ENCODE measurements at regions not wholly inside any gene's neighbourhood (a gene's known extent, or its start where the extent isn't known, plus 50 kb on each side); places are given as distances from the start of the nearest gene placed in this dataset.
"Not testable (repeated sequence)": the region's sequence is repeated elsewhere in the genome, so short reads cannot be mapped to it uniquely, and the experiment has no call there.

DNA sequence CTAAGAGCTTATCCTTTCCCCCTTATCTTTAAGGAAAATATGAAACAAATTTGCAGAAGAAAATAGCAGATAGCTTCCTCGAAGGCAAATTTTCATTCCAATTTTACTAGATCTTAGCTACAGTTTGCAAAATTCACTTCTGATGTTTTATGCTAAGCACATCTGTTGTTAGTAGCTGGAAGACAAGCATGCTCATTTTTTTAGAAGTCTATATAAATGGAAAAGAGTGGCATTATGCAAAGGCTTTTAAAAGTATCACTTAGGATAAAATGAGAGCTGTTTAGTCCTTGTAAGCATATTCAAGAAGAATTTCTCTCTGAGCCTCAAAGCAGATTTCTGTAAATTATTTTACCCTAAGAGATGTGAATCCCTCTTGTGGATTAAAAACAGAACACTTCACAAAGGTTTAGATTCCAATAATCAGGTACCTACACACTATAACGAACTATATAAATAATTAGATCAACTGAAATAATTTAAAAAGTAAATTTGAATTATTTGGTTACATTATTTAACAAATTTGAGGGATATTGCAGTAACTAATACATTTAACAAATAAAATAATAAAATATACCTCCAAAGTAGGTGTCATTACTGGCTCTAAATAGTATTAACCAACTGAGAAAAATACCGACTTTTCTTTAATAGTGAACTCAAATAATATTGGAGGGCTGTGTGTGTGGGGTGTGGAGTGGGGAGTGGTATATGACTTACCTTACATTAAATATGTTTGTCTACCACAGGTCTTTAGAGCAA lies 307.1 kb downstream of the SEMA3D start:
- no peak for DNase-seq

DNA sequence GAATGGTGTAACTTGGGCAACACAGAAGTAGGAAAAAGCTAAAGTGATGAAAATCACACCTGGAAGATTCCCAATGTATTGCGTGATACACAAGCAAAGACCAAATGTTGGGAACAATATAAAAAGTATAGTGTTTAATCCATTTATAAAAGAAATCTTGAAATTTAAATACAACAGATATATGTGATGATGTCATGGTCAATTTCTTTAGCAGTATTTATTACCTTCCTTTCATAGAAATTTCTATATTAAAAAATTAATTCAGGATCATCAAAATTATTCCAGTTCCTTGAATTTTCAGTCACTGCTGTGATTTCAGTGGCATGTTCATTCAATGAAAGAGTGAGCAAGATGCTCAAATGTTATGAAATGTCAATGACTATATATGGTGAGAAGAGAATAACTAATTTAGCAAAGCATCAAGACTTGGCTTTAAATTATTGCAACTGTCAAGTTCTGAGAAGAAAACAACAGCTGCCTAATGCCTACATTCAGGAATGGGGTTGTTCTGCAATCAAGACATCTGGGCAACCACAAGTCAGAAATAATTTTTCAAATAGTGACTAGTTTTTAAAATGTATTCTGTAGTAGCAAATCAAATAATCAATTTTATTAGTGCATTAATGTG lies 308.8 kb downstream of the SEMA3D start:
- DNase-seq, result no peak

DNA sequence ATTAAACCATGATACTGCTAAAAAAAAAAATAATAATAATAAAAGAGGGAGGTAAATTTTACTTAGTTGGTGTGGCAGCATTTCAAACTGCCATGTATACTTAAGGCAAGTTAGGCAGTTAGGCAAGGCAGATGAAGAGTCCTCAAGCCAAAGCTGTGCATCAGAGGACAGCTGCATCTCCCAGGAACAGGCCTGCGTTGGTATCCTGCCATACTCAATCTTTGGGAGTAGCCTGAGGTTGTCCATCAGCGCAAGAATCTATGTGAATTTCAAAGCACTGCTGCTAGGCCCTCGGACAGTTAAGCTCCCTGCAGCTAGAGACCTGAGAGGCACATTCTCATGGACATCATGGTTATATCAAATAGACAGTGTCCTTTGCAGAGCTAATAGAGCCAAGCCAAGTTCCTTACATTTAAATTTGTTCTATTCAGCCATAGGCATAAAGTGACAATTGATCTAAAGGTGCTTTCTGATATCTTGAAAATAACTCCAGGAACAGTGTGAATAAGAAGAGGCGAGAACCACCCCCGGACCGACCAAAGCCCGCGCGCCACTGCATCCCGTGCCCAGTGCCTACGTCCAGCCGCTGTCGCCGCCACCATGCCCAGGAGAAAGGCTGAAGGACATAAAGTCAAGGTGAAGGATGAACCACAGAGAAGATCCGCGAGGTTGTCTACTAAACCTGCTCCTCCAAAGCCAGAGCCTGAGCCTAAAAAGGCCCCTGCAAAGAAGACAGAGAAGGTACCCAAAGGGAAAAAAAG lies 310.6 kb downstream of the SEMA3D start:
- no peak for DNase-seq

DNA sequence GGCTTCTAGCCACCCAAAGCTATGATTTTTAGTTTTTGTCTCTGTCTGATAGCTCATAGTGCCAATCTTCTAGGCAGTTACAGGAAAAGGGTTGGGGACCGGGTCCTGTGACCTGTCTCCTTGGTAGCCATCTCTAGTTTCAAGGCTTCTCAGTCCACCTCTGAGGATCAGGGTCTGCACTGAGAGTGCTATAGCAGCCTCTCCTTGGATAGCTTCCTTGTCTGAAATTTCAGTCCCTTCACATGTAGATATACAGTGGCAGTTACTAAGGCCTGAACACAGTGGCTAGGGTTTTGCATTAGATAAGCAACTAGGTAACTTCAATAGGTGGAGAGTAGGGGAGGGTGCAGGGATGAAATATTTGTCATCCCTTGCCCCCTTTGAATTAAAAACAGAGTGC lies 321.3 kb downstream of the SEMA3D start:
- DNase-seq, result no peak

DNA sequence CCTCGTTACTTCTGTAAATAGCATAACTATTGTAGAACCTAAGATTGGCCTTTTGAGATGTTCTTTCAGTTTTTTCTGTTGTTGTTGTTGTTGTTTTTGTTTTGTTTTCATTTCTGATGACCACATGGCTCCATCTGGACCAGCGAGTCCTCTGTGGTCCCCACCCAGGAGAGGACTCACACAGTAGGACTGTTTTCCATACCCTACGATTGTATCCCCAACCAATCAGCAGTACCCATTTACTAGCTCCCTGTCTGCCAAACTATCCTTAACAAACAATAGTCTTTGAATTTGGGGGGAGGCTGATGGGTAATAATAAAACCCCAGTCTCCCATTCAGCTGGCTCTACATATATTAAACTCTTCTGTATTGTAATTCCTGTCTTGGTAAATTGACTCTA lies 329.5 kb downstream of the SEMA3D start:
- DNase-seq, result no peak

DNA sequence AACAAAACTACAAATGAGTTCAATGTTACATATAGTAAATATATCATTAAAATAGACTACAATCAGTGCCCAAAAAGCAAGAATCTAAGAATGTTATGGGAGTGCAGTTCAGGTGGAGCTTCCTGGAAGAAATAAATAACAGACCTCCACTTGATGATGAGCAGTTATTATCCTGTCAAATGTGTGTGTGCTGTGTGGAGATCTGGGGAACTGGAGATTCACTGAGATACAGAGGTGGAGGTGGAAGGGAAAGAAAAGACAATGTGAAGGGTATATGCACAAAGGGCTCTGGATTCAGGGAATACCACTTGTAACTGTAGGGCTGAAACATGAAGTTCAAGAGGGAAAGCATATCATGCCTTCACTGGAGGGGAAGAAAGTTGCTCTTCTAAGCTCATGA lies 331.1 kb downstream of the SEMA3D start:
- no peak for DNase-seq

DNA sequence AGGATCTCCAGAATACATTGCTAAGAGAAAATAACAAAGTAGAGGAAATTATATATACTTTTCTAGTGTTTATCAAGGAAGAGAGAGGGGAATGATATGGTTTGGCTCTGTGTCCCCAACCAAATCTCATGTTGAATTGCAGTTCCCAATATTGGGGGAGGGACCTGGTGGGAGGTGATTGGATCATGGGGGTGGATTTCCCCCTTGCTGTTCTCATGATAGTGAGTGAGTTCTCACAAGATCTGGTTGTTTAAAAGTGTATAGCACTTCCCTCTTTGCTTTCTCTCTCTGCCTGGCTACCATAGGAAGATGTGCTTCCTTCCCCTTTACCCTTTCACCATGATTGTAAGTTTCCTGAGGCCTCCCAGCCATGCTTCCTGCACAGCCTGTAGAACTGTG lies 337.9 kb downstream of the SEMA3D start:
- not testable (repeated sequence) for DNase-seq

DNA sequence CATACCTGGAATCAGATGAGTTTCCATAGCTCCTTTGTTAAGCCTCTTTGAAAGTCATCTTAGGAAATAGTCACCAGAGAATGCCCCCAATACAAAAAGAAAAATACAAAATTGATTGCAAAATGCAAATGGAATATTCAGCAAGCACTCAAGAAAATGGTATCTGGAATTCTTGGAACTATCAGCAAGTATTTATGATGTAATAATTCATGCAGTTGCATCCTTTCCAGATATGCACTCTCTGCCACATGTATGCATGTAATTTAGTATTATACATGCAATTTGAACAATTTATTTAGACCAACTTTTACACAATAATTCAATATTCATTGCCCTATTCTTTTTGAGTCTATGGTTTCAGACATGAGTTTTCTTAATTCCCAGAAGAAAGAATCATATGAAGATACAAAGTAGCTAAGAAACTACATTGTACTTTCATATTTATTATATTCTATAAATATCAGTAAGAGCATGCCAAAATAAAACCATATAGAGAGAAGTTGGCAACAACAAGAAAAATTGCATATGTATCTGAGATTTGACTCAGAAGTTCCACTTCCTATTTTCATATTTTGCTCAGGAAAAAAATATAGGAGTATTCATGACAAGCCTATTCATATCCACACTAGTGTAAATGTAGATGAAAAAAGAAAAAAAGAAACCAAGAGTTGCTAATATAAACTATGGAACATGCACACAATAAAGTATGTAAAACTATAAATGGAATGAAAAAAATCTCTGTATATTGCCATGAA lies 338.5 kb downstream of the SEMA3D start:
- no peak for DNase-seq

DNA sequence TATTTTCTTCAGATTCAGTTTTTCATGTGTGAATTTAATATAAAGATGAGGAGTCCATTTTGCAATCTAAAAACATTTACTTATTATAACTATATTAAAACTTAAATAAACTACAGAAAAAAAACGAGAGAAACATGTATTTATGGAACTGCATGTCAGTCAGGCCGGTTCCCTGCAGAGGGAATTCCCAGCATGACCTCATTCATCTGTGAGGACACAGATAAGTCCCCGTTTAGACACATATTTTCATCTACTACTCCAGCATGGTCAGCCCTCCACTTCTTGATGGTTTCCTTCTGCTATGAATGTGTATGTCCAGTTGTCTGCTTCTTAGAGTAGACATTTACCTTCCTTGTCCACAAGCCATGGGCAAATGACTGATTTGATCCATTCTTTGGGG lies 339.1 kb downstream of the SEMA3D start:
- DNase-seq, result no peak

DNA sequence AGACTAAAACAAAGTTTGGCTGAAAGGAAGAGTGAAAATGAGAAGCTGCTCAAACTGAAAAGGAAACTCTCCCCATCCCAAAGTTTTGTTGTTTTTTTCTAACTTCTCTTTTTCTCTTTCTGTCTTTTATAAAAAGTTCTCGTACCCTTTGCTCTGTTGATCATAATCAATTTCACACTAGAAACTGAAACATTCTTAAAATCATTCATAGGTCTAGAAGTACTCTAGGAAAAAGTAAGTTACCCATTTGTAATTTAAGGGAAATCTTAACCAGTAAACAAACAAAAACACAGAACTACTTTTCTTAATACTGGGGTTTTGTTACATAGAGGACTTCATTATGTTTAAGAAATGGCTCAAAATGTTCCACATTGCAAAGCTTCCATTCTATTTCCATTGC lies 339.8 kb downstream of the SEMA3D start:
- DNase-seq, result no peak

DNA sequence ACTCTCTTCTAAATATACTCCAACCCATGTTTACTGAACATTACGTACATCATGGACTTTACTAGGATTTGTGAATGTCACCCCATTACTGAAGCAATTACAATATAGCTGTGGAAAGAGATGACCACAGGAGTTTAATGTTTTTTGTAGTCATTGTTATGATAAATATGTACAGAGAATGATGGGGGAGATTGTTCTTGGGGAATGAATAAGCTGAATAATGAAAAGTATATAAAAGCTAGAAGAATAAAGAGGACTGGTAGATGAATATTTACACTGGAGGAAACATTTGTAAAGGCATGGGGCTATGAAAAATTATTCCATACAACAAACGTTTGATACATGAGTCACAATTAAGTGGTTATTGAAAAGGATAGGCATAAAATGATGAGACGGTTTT lies 340.9 kb downstream of the SEMA3D start:
- no peak for DNase-seq

DNA sequence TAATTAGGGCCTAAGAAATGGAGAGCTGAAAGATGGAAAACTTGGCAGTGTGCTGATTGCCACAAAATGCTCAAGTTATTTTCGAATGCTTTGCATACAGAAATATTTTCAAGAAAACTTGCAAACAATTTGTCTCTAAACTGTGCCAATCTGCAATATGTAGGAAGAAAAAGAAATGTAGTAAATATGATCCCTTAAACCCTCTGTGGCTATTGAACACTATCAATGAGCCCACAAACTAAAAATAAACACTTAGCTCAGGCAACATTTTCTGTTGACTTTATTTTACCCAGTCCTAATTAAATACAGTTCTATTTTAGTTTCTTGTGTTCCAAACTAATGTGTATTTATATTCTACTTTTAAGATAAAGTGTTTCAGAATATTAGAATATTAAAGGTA lies 342.1 kb downstream of the SEMA3D start:
- no peak for DNase-seq

DNA sequence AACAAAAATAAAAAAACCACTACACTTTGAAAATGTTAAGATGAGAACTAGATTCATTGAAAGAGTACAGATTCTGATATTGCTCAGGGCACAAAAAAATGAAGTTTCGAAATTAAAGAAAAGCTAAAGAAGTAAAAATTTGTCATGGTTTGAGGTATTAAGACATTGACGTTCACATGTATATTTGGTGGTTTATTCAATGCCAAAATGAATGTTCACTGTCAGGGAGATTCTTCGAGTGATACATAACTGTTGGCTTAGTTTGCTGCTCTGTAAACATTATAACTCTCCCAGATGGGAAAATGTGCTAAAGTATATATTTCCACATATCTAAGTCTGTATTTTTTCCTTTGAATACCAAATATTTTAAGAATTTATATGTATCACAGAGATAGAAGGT lies 345.0 kb downstream of the SEMA3D start:
- DNase-seq, result no peak

DNA sequence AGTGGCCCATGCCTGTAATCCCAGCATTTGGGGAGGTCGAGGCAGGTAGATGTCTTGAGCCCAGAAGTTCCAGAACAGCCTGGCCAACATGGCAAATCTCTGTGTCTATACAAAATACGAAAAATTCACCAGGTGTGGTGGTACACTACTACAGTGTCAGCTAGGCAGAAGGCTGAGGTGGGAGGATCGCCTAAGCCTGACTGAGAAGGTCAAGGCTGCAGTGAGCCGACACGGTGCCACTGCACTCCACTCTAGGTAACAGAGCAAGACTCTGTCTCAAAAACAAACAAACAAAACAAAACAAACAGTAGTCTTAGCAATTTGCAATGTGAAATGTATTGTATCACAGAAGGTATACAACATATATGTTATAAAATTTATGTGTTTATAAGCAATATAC lies 348.0 kb downstream of the SEMA3D start:
- no peak for DNase-seq

DNA sequence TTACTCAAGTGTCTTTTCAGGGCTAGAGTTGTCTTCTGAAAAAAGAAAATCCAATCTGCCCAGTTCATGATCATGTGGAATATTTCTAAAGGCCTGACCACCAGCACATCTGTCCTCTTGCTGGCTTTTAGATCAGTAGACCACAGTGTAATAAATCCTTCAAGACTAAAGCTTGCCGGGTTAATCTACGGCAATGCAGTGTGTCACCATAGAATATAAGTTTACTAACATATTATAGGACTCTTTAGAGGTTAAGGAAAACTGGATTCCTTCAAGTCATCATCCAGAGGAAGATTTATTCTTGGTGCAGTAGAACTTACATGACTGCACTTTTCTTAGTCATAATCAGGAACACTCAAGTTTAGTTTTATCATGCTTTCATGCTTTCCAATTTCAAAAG lies 349.5 kb downstream of the SEMA3D start:
- DNase-seq, result no peak

DNA sequence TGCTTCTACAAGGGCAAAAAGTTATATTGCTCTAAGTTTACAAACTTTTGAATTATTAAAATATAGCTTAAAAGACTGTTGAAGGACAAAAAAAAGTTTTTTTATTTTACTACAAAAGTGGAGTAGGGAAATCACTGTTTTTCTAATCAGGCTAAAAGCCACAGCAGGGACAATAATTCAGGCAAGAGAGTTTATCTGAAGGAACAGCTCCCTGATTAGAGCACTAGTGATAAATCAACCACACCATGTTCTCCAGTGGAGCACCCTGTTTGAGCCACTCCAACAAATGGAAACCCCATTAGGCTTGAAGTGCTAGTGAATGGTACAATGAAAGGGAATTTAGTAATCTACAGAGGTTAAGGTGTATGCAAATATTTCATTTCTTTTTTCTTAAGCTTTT lies 357.1 kb downstream of the SEMA3D start:
- DNase-seq, result no peak

DNA sequence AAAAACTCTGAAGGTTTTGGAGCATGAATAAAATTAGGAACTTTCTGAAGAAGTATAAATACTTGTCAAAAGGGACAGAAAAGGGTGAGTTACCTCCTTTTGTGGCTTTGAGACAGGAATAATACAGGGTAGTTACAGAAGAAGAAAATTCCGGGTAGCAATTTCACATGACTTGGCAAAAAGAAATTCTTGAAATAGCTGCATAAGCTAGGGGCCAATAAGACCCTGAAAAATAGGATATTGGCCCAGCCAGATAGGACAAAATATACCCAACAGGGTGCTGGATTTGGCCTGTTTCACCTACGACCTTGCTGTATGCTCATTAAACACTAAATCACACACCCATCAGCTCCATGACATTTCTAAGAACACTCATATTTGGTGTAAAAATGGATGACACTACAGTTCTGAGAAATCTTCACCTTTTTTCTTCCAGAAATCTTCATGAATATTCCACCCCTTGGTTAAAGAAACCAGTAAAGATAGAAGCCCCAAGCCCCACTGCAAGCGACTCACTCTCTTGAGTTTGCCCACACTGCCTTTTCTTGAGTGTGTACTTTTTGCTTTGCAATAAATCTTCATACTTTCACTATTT lies 362.7 kb downstream of the SEMA3D start:
- no peak for DNase-seq

DNA sequence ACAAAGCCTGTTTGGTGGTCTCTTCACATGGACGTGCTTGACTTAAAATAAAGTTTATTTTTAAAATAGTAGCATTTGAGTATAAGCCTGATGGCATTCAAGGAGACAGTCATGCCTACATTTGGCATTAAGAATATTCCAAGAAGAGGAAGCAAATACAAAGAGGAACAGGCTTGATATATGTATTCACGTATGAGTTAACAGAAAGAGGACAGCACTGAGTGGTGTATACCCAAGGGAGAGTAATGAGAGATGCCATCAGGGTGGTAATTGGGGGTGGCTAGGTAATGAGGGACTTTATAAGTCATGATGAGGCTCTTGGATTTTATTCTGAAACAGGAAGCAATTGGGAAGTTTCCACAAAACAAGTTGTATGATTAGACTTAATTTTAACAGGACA lies 363.3 kb downstream of the SEMA3D start:
- DNase-seq, result no peak

DNA sequence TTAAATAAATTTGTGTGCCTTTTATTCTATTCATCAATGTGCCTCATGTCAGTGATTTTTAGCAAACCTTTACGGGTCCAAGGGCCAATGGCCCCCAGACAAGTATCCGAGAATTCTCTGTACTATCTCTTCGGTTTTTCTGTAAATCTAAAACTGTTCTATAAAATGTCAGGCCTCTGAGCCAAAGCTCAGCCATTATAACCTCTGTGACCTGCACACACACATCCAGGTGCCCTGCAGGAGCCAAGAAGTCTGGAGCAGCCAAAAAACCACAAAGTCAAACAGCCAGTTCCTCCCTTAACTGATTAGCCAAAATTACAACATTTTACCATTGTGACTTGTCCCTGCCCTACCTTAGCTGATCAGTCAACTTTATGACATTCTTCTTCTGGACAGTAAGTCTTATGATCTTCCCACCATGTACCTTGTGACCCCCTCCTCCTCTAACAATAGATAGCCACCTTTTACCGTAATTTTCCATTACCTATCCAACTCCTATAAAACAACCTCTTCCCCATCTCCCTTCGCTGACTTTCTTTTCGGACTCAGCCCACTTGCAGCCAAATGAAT lies 363.8 kb downstream of the SEMA3D start:
- DNase-seq, result no peak

DNA sequence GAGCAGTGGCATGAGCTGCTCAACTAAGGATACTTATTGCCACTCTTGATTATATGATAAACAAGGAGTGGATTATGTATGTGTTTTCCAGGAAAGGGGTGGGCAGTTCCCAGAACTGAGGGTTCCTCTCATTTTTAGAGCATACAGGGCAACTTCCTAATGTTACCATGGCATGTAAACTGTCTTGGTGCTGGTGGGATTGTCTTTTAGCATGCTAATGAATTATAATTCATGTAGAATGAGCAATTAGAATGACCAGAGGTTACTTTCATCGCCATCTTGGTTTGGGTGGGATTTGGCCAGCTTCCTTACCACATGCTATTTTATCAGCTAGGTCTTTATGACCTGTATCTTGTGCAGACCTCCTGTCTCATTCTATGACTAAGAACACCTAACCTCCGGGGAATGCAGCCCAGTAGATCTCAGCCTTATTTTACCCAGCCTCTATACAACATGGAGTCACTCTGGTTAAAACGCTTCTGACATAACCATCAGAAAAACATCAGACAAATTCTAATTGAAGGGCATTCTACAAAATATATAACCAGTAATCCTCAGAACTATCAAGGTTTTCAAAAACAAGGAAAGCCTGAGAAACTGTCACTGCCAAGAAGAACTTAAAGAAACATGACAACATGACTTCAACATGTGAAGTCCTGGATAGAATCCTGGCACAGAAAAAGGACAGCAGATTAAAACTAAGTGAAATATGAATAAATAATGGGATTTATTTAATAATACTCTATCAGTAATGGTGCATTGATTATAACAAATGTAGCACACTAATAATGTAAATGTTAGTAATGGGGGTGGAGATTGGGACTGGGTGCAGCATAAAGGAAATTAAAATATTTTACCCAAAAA lies 365.0 kb downstream of the SEMA3D start:
- DNase-seq, result no peak

DNA sequence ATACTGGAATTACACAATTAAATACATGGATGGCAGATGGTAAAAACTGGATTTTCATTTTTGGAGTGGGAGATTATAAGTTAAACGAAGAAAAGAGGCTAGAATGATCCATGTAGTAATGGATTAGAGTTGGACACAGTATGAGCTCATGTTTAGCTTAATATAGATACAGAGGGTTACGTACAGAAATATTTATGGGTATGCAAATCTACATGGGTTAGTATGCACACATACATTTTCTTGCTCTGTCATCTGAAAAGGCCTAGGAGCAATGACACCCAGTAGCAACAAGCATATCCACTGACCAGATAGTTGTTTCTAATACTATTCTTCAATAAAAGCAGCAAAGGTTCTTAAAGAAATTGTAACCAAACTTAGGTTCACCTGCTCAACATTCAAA lies 366.4 kb downstream of the SEMA3D start:
- DNase-seq, result no peak

DNA sequence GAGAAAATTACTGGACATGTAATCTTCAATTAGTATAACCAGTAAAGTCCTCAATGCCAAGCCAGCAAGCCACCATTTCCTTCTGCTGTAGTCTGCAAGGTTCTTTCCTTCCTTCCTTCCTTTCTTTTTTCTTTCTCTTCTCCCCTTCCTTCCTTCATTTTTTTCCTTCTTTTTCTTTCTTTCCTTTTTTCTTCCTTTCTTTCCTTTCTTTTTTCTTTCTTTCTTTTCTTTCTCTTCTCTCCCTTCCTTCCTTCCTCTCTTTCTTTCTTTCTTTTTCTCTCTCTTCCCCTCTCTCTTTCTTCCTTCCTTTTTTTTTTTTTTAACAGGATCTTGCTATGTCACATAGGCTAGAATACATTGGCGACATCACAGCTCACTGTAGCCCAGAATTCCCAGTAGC lies 369.8 kb downstream of the SEMA3D start:
- DNase-seq, result no peak

Measured in NCI-H1092 (cell line).